Activated CD4-positive, alpha-beta T cell treated with anti-CD3 and anti-CD28 coated beads for 48 hours (primary cell): ENCODE measurements at regions not wholly inside any gene's neighbourhood (a gene's known extent, or its start where the extent isn't known, plus 50 kb on each side); places are given as distances from the start of the nearest gene placed in this dataset.

Experiments
- DNase-seq: peaks from one replicate; pipeline ENCODE4 v3.0.0-alpha.2; 2020

DNA sequence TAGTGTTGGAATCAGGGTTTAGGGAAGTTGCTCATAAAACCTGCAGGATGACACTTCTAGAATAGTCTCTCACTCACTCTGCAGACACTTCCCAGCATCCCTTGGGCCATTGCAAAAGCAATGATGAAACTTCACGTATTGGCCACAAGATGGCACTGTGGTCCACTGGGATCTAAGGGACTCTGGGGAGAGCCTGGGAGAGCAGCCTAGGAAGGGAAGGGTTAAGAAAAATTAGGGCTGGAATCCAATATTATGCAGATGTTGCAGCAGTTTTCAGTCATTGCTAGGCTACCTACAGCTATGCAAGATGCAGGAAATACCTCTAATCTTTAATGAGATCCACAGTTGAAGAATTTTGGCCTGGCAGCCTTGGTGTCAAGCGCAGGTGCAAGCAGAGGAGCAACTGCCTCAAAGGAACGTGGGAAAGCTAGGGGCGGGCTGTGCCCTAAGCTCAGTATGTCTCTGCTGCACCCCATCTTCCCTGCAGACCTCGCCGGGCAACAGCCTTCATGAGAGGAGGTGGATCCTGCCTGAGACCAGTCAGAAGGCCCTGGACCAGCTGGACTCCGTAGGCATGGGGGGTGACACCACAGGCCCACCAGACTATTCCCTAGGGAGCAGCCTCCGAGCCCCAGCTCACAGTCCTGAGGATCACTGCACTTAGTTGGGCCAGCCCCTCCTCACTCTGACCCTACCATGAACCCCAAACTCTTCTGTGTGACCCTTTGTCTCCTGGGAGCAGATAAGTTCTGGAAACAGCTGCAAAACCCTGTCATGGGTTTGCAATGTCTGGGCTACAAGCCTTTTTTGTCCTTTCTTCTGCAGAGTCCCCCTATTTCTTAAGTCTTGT, 127.9 kb upstream of the PRSS58 start:
- DNase-seq, result peak; percentile 60

DNA sequence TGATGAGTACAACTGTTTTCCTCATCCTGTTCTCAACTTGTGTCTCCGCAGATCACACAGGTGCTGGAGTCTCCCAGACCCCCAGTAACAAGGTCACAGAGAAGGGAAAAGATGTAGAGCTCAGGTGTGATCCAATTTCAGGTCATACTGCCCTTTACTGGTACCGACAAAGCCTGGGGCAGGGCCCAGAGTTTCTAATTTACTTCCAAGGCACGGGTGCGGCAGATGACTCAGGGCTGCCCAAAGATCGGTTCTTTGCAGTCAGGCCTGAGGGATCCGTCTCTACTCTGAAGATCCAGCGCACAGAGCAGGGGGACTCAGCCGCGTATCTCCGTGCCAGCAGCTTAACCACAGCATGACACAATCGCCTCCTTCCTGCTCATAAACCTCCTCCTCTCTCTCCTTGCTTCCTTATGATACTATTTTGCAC, 126.7 kb upstream of the PRSS58 start:
- DNase-seq, result peak; percentile 69

DNA sequence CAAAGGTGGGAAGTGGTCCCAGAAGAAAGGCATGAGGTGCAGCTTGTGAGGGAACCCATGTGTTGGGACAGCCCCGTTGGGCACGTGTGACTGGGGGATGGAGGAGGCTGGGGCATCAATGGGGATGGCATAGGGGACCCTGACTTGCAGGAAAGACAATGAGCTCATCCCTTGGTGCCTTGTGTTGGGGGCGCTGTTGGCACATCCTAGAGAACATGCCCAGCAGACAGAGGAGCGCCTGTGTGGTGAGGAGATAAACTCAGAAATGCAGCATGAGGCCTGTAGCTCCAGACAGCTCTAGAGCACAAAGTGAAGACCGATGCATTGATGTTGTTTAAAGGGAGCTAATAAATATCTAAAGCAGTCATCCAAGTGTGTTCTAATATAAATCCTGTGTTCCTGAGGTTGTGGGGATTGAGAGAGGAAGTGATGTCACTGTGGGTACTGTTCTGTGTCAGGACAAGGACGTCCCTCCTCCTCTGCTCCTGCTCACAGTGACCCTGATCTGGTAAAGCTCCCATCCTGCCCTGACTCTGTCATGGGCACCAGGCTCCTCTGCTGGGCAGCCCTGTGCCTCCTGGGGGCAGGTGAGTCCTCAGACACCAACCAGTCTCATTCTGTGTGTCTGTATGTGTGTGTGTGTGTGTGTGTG, 126.1 kb upstream of the PRSS58 start:
- DNase-seq, result peak; percentile 43

DNA sequence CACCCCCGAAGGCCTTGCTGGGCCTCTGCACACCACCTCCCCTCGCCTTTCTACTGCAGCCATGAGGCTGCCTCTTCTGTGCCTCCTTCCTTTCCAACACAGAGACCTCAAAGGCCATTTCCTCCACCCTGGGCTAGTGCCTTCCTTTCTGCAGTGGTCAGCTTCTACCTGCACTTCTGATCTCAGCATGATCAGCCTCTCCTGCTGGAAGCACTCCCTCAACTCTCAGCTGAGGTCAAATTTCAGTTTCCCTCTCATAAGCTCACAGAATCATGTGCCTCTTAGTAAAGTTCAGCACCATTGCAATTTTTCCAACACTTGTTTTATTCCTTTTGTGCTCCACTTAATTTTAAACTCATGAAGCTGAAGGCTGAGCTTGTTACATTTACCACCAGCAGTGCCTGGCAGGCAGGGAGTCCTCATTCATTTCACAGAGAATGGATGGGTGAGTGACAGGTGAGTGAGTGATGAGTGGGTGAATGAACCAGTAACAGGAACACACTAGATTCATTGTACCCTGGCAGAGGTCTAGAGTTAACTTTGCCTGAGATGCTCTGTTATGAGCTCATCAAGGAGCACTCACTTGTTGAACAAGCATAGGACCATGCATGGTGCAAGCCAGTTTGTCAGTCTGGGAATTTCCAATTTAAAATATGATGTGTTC, 124.0 kb upstream of the PRSS58 start:
- DNase-seq, result no peak

DNA sequence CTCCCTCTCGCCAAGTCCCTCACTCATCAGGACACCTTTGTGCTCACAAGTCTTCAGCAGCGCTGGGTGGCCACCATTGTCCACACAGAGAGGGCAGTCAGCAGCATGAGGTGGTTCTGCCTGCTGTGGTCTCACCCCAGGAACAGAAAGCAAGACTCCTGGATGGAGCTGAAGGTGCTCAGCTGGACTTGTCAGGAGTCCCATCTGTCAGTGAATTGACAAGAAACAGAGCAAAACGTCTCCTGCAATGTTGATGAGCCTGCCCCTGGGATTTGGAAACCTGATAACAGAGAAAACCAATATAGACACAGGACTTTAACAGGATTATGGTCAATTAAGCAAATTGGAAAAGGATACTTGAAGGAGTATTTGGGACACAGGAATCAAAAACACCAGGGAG, 122.2 kb upstream of the PRSS58 start:
- DNase-seq, result no peak

DNA sequence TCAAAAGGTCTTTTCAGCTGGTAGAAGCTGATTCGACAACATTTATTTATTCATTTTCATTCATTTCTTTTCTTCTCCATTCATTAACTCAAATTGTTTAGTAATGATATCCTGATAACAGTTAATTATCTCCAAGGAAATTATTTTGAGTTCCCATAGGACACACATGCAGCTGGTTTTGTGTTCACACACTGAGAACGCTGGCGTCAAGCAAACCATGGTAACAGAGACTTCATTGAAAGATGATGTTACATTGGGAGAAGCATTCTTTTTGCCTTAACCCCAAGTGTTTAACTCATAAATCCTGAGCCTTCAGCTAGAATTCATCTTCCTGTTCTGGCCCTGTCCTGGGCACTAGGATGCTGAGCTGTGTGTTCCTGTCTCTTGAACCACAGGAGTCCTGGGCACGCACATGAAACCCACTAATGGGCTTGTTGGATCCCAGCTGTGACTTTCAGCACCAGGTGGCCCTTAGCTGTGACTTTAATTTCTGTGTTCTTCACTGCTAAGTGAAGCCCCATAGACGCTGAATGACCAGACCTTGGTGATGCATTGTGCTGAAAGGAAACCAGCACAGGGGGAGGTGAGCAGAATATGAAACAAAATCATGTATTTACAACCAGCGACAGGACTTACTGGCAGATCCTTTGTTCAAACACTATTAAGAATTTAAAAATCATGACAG, 121.5 kb upstream of the PRSS58 start:
- no peak for DNase-seq

DNA sequence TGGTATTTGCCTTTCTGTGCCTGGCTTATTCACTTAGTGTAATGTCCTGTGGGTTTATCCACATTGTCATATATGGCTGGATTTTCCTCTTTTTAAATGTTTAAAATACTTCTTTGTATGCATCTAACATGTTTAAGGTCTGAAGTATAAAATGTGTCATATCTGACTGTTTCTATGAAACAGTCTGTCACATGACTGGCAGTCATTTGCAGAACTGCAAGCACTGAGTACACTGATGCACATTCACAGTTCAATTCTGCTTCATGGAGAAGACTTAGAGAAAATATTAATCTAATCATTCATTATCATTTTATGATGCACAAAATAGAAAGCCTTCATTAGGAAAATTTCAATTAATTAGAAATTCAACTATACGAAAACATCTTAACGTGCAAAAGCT, 119.7 kb upstream of the PRSS58 start:
- DNase-seq, result no peak

DNA sequence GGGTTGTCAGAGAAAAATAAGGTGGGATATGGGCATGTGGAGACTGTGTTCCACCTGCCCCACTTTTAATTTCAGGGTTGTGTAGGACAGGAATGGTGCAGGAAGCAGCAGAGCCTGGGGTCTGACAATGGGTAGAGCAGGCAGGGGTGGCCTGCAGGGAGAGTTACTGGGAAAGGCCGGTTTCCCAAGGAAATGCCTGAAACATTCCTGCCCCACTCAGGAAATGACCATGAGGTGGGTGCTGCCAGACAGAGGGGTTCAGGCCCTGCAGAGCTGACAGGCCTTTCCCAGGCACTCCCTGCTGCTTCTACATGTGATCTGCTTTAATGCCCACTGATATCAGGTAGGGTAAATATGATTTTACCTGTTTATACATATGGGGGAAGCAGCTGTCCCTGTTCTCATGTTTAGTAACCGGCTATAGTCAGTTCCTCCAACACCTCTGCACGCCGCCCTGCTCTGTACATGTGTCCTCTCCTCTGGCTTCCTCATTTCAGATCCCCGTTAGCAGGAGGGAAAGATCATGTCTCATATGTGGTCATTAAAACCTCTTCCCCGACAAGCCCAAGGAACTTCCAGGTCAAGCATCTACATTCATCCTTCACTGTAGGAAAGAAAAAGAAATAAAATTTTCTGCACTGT, 118.6 kb upstream of the PRSS58 start:
- DNase-seq, result no peak

DNA sequence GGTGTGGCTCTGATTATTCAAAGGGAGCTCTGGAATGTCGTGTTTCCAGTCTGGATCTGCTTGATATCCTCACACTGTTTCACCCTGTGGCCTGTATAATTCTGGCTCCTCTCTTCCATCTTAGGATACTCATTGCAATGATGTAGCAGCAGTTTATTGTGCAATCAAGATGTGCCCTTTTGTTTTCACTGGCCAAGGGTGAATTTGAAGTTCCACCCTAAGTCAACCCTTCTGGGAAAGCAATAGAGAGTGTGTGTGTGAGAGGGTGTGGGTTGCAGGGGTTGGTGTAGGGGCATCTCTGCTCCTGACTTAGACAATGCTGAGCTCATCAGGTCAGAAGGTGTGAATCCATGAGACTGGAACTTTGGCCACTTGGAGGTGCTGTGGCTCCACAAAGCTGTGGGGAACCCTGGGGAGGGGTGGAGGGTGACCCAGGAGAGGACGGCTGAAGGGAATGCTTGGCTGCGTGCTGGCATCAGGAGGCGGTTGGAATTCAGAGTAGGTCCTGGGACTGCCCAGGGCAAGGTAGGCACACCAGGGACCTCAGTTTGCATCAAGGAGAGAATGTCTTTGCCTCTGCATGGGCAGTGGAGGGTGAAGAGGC, 118.0 kb upstream of the PRSS58 start:
- DNase-seq, result peak; percentile 31

DNA sequence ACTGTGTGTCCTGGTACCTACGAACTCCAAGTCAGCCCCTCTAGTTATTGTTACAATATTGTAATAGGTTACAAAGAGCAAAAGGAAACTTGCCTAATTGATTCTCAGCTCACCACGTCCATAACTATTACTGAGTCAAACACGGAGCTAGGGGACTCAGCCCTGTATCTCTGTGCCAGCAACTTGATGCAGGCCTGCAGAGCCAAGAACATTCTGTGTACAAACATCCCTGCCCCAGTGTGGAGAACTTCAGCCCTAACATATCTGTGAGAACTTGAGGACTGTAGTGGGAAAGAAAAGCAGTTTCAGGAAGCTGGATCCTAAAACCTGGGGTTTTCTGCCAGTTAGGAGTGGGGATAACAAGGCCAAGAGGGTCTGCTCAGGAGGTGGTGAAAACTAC, 114.9 kb upstream of the PRSS58 start:
- no peak for DNase-seq

DNA sequence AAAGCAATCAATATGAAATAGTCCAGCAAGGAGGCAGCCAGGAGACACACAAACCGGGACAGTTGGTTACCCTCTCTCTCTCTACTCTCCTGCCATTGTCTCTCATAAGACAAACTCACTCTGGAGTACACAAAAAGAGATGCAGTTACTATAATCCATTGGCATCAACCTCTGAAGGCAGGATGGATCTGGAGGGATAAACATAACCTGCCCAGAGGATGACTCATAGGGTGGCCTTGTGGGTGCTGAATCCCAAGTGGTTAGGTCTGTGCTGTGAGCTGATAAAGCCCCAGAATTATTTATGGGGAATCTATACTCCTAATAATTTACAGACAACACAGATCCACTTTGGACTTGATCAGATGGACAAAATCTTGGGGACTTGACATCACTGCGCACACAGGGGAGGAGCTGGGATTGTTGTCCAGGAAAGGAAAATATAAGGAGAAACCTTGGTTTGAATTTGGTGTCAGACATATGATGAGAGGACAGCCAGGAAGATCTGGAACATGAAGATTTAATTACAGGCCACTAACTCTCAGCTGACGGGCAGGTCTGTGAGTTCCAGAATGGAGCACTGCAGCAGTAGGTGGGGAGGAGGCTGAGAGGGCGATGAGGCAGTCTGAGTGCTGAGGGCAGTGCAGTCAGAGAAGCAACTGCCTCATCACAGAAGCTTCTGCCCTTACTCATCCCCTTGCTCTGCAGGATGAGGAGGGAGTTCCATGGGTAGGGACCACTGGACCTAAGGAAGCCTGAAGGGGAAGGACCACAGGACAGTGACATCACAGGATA, 113.9 kb upstream of the PRSS58 start:
- DNase-seq, result no peak

DNA sequence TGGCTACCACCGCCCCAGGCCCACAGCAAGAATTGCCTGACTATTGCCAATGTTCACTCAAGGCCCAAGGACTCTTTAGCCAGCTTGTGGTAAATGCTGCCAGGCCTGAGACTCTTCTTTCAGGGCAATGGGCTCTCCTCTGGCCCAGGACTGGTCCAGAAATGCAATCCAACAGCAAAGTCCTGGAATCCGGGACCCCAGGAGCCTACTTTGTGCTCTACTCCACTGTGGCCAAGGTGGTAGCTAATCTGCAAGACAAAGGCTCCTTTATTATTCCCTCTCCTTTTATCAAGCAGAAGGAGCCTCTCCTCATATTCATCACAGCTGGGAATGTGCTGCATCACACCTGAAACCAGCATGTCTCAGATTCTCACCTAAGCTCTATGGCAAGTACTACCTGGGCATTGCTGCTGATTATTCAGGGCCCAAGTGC, 107.6 kb upstream of the PRSS58 start:
- no peak for DNase-seq

DNA sequence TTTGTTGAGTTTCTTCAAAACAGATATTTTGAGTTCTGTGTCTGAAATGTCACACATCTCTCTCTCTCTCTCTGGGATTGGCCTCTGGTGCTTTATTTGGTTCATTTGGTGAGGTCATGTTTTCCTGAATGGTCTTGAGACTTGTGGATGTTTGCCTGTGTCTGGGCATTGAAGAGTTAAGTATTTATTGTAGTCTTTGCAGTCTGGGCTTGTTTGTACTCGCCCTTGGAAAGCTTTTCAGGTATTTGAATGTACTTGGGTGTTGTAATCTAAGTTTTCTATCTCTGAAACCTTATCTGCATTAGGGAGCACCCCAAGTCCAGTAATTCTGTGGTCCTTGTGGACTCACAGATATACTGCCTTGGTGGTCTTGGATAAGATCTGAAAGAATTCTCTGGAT, 106.7 kb upstream of the PRSS58 start:
- no peak for DNase-seq

DNA sequence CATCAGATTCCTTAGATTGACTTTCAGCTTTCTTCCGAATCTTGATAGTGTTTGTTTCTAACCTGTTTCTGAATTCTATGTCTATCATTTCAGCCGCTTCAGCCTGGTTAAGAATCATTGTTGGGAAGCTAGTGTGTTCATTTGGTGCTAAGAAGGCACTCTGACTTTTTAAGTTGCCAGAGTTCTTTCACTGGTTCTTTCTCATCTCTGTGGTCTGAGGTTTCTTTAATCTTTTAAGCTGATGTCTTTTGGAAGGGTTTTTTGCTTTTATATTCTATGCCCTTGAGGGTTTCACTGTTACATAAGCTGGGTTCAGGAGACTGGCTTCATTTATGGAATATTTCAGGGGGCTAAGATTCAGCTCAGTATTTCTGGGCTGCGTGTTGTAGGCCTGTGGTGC, 104.5 kb upstream of the PRSS58 start:
- no peak for DNase-seq

DNA sequence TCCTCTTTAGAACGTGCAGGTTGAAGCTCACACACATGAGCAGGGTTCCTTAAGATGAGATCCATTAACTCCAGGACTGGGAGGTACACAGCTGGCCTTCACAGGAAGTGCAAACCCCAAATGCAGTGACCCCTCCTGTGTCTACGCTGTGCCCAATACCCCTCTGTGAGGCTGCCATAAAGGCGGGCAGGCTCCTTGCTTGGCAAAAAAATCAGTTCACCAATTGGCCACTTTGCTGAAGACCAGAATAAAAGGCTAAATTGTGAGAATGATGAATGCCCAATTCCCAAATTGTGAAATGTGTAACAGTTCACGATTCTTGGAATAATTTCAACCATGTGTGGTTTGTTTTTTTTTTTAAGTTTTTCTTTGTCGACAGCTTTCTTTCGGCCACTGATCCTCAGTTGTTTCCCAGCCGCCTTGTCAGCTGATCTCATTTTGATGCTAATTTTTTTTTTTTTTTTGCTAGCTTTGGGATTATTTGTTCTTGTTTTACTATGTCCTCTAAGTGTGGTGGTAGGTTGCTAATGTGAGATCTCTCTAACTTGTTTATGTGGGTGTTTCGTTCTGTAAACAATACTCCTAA, 101.9 kb upstream of the PRSS58 start:
- no peak for DNase-seq

DNA sequence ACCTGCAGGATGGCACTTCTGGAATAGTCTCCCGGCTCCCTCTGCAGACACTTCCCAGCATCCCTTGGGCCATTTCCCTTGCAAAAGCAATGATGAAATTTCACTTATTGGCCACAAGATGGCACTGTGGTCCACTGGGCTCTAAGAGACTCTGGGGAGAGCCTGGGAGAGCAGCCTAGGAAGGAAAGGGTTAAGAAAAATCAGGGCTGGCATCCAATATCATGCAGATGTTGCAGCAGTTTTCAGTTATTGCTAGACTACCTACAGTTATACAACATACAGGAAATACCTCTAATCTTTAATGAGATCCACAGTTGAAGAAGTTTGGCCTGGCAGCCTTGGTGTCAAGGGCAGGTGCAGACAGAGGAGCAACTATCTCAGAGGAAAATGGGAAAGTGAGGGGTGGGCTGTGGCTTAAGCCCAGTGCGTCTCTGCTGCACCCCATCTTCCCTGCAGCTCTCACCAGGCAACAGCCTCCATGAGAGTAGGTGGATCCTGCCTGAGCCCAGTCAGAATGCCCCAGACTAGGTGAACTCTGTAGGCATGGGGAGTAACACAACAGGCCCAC, 100.2 kb upstream of the PRSS58 start:
- DNase-seq, result peak; percentile 39

DNA sequence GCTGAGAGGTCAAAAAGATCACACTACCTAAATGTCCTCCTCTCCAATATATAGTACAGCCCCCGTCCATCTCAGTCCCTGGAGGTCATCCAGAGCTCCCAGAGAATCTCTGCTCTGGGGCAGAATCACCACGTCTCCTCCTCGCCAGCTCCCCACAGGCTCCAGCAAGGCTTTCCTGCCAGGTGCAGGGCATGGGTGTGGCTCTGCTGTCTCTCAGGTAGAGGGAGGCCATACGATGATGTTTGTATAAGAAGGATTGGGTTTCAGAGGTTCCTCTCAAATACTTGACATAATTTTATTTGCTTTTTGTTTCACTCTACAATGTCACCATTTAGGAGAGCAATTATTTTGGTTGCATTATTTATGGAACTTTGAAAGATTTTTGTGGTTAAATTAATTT, 98.3 kb upstream of the PRSS58 start:
- DNase-seq, result no peak

DNA sequence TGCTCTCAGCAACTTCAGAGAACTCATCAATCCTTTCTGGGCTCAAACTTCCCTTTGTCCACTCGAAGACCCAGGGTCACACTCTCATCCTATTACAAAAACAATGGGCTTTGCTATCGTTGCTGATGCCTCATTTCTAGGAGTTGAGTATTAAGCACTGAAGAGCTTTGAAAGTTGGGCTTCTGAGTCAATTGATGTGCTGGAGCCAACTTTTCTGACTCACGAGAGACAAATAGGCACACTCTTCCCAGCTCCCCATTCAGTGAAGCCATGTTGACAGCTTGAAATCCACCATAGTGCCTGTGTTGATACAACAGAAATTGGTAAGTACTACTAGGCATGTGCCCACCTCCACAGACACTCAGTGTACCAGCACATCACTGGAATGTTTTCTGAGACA, 97.5 kb upstream of the PRSS58 start:
- no peak for DNase-seq

DNA sequence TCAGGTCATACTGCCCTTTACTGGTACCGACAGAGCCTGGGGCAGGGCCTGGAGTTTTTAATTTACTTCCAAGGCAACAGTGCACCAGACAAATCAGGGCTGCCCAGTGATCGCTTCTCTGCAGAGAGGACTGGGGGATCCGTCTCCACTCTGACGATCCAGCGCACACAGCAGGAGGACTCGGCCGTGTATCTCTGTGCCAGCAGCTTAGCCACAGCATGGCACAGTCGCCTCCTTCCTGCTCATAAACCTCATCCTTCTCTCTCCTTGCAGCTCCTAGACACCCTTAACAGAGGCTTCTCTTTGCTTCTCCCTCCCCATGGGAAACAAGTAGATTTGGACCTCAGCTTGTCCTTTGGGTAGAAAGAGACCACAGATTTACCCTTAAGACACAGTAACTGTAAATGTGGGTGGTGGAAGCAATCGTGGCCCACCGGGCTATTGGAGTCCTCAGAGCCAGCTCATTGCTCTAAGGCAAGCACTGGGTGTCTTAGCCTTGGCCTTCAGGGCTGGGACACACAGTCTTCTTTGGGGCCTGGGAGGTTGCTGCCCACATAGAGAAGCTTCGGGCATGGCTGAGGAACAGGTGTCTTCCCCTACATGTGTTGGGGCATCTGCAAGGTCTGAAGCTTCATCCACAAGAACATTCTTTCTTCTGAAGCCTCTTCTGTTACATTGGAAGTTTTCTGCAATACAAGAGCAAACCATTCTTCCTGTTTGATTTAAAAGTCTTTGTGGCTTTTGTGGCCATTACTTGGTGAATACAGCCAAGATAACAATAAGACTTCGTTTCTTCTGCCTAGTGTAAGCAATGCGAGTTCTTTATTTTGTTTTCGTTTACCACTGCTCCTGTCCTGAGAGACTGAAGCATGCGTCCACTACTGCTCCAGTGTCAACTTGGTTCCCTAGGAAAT, 95.5 kb upstream of the PRSS58 start:
- no peak for DNase-seq

DNA sequence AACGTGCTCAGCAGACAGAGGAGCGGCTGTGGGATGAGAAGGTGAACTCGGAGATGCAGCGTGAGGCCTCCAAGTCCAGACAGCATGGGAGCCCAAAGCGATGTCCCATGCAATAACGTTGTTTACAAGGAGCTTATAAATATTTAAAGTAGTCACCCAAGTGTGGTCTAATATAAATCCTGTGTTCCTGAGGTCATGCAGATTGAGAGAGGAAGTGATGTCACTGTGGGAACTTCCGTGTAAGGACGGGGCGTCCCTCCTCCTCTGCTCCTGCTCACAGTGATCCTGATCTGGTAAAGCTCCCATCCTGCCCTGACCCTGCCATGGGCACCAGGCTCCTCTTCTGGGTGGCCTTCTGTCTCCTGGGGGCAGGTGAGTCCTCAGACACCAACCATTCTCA, 94.7 kb upstream of the PRSS58 start:
- DNase-seq, result peak; percentile 45
